ENCODE measurements at regions not wholly inside any gene's neighbourhood (a gene's known extent, or its start where the extent isn't known, plus 50 kb on each side); places are given as distances from the start of the nearest gene placed in this dataset.

GRCh38 chr6:21741221-21742109 is 147.9 kb downstream of the SOX4 start:
- peak; percentile 68 for ATAC-seq
- TF ChIP-seq TCF4 (CRISPR knock-in tag; IDR thresholded peaks at IDR 0.05; ENCODE audit: borderline replicate concordance), result no peak
- TF ChIP-seq ISL1 (CRISPR knock-in tag; IDR thresholded peaks at IDR 0.05), result peak; percentile 82
- TF ChIP-seq ZC3H10 (CRISPR knock-in tag; IDR thresholded peaks at IDR 0.05), result peak; percentile 73; the same call in 1 of the 2 replicates
- peak; percentile 34; the same call in 1 of the 2 replicates for TF ChIP-seq SNAI2 (CRISPR knock-in tag; IDR thresholded peaks at IDR 0.05)
- peak; percentile 32; the same call in 1 of the 2 replicates for TF ChIP-seq CREB5 (CRISPR knock-in tag; IDR thresholded peaks at IDR 0.05; ENCODE audit: low read depth)

DNA sequence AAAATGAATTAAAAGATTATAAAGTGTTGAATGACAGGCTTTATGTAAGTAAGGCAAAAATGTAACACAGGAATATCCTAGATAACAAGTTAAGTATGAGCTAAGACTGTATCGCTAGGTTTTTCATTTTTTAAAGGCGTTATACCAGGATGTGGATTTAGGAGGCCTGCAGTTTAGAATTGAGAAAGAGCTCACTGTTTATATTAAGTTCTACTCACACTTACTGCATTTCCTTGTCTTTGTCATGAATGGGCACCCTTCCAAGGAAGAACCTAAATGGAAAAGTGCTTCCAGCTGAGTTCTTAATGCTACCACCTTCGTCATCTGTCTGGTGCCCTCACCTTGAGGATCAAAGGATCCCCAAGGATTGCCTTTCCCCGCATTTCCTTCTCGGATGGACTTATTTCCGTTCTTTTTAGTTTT is 148.7 kb downstream of the SOX4 start:
- ATAC-seq, result peak; percentile 31
- TF ChIP-seq GLIS3 (CRISPR knock-in tag; IDR thresholded peaks at IDR 0.05), result 0 out of 2 replicates have a peak, but pooled peaks have one; percentile 10
- 0 out of 2 replicates have a peak, but pooled peaks have one; percentile 10 for TF ChIP-seq CREB5 (CRISPR knock-in tag; IDR thresholded peaks at IDR 0.05; ENCODE audit: low read depth)
- no peak for TF ChIP-seq ZNF565 (CRISPR knock-in tag; conservative IDR thresholded peaks at IDR 0.05; ENCODE audit: low read depth)

DNA sequence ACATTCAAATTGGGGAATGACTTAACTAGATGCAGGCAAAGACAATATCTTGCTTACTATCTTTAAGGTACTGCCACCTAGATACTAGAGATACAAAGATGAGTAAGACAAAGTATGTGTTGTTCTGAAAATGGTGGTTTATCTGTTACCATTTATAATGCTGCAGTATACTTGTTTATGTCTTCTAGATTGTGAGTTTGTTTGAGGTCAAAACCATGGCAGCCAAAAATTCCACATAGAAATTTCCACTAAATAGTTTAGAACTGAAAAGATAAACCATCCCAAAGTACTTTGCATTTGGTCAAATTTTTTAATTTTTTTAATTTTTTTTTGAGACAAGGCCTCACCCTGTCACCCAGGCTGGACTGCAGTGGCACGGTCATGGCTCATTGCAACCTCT is 150.8 kb downstream of the SOX4 start:
- ATAC-seq, result no peak
- TF ChIP-seq TCF4 (CRISPR knock-in tag; IDR thresholded peaks at IDR 0.05; ENCODE audit: borderline replicate concordance) (no peak), ARNTL (CRISPR knock-in tag; IDR thresholded peaks at IDR 0.05; ENCODE audit: borderline replicate concordance, low read depth) (no peak), ESRRG (CRISPR knock-in tag; IDR thresholded peaks at IDR 0.05) (no peak), TSHZ2 (CRISPR knock-in tag; IDR thresholded peaks at IDR 0.05) (no peak), ZFP30 (CRISPR knock-in tag; IDR thresholded peaks at IDR 0.05) (no peak), PPARA (CRISPR knock-in tag; IDR thresholded peaks at IDR 0.05; ENCODE audit: borderline replicate concordance) (no peak), CSDC2 (CRISPR knock-in tag; IDR thresholded peaks at IDR 0.05) (no peak), ZNF8 (CRISPR knock-in tag; IDR thresholded peaks at IDR 0.05) (no peak), RARB (CRISPR knock-in tag; IDR thresholded peaks at IDR 0.05) (no peak), ZNF565 (CRISPR knock-in tag; conservative IDR thresholded peaks at IDR 0.05; ENCODE audit: low read depth) (no peak), TOX (CRISPR knock-in tag; IDR thresholded peaks at IDR 0.05; ENCODE audit: borderline replicate concordance) (no peak), GLIS3 (CRISPR knock-in tag; IDR thresholded peaks at IDR 0.05) (no peak), ISL1 (CRISPR knock-in tag; IDR thresholded peaks at IDR 0.05) (no peak), BACH2 (CRISPR knock-in tag; IDR thresholded peaks at IDR 0.05; ENCODE audit: borderline replicate concordance) (no peak), PATZ1 (CRISPR knock-in tag; IDR thresholded peaks at IDR 0.05; ENCODE audit: borderline replicate concordance) (no peak), CREB5 (CRISPR knock-in tag; IDR thresholded peaks at IDR 0.05; ENCODE audit: low read depth) (no peak), ZNF70 (CRISPR knock-in tag; IDR thresholded peaks at IDR 0.05) (no peak), OSR1 (CRISPR knock-in tag; IDR thresholded peaks at IDR 0.05) (no peak)
- TF ChIP-seq, protein P1, sequence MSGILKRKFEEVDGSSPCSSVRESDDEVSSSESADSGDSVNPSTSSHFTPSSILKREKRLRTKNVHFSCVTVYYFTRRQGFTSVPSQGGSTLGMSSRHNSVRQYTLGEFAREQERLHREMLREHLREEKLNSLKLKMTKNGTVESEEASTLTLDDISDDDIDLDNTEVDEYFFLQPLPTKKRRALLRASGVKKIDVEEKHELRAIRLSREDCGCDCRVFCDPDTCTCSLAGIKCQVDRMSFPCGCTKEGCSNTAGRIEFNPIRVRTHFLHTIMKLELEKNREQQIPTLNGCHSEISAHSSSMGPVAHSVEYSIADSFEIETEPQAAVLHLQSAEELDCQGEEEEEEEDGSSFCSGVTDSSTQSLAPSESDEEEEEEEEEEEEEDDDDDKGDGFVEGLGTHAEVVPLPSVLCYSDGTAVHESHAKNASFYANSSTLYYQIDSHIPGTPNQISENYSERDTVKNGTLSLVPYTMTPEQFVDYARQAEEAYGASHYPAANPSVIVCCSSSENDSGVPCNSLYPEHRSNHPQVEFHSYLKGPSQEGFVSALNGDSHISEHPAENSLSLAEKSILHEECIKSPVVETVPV (CRISPR knock-in tag; IDR thresholded peaks at IDR 0.05), result no peak
- TF ChIP-seq, protein P2, sequence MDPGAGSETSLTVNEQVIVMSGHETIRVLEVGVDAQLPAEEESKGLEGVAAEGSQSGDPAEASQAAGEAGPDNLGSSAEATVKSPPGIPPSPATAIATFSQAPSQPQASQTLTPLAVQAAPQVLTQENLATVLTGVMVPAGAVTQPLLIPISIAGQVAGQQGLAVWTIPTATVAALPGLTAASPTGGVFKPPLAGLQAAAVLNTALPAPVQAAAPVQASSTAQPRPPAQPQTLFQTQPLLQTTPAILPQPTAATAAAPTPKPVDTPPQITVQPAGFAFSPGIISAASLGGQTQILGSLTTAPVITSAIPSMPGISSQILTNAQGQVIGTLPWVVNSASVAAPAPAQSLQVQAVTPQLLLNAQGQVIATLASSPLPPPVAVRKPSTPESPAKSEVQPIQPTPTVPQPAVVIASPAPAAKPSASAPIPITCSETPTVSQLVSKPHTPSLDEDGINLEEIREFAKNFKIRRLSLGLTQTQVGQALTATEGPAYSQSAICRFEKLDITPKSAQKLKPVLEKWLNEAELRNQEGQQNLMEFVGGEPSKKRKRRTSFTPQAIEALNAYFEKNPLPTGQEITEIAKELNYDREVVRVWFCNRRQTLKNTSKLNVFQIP (CRISPR knock-in tag; IDR thresholded peaks at IDR 0.05; ENCODE audit: borderline replicate concordance, low read depth), result no peak
